ENCODE measurements at regions not wholly inside any gene's neighbourhood (a gene's known extent, or its start where the extent isn't known, plus 50 kb on each side); places are given as distances from the start of the nearest gene placed in this dataset.

DNA sequence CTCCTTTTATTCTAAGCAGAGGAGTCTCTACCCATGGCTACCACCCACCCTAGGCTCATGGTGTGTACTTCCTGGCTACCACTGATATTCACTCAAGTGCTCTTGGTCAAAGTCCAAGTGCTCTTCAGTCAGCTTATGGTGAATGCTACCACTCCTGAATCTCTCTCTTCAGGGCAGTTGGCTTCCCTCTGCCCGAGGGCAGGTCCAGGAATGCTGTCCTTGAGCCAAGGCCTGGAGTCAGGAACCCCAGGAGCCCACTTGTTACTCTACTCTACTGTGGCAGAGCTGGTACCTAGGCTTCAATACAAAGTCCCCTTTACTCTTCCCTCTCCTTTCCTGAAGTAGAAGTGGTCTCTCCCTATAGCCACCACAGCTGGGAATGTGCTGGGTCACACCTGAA is 226.0 kb downstream of the DIPK2A start:
- TF ChIP-seq, protein P1, sequence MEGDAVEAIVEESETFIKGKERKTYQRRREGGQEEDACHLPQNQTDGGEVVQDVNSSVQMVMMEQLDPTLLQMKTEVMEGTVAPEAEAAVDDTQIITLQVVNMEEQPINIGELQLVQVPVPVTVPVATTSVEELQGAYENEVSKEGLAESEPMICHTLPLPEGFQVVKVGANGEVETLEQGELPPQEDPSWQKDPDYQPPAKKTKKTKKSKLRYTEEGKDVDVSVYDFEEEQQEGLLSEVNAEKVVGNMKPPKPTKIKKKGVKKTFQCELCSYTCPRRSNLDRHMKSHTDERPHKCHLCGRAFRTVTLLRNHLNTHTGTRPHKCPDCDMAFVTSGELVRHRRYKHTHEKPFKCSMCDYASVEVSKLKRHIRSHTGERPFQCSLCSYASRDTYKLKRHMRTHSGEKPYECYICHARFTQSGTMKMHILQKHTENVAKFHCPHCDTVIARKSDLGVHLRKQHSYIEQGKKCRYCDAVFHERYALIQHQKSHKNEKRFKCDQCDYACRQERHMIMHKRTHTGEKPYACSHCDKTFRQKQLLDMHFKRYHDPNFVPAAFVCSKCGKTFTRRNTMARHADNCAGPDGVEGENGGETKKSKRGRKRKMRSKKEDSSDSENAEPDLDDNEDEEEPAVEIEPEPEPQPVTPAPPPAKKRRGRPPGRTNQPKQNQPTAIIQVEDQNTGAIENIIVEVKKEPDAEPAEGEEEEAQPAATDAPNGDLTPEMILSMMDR (conservative IDR thresholded peaks at IDR 0.05; ENCODE audit: control insufficient read depth, insufficient read depth, low read depth, low read length) = no peak
- DNase-seq (ENCODE audit: low read depth) = no peak
- H3K4me3 ChIP-seq (ENCODE audit: control insufficient read depth, low read depth, low read length) = no peak overlapping the region

DNA sequence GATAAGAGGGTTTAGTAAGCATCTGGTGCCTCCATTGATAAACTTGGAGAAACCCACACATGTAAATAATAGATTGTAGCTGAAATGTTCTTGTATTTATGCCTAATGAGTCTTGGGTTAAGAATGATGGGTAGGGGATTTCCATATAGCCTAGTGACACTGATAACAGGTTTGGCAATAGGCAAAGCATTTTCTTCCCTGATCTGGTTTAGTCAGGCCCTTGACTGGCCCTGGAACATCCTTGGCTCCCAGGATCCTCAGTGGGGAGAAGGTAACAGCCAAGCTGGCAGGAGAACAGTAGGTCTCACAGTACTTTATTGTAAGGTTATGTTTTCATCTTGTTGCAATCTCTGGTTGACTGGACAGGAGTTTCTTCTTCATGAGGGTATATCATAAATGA is 228.4 kb downstream of the DIPK2A start:
- DNase-seq (ENCODE audit: low read depth) = no peak
- H3K4me3 ChIP-seq (ENCODE audit: control insufficient read depth, low read depth, low read length) = no peak overlapping the region
- TF ChIP-seq, protein P1 (conservative IDR thresholded peaks at IDR 0.05; ENCODE audit: control insufficient read depth, insufficient read depth, low read depth, low read length) = no peak

DNA sequence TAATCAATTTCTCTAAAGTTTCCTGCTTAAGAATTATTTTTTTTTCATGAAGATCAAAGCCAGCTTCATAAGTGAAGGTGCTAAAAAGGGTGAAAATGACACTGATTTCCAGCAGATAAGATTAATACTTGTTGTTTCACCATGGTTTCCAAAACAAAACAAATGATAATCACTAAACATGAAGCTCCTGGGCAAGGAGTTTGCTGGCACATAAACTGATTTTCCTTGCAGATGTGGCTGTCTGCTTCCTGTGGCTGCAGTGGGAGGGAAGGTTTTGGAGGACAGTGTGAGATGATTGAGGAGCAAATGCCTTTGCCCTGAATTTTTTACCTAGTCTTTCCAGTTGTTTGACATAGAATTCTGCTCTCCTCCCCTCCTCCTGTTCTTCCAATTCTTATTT is 228.8 kb downstream of the DIPK2A start:
- TF ChIP-seq, protein P1 (conservative IDR thresholded peaks at IDR 0.05; ENCODE audit: control insufficient read depth, insufficient read depth, low read depth, low read length) = no peak
- H3K4me3 ChIP-seq (ENCODE audit: control insufficient read depth, low read depth, low read length) = no peak overlapping the region
- no peak for DNase-seq (ENCODE audit: low read depth)

DNA sequence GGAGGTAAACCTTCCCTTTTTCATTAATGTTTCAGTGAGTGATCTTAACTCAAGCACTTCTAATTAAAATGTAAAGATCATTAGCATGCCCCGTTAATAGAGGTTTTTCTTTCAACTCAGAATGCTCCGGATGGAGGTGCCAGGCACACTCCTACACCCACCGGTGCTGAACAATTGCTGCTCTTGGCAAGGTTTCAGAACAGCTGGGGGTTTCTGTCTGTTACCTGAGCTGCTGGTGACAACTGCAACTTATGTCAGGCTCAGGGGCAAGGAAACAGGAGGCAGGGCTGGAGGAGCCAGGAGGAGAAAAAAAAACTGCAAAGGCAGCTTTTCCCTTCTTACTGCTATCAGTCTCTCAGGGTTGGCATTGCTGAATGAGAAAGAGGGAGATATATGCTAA is 250.1 kb downstream of the DIPK2A start:
- H3K4me3 ChIP-seq (ENCODE audit: control insufficient read depth, low read depth, low read length) = no peak overlapping the region
- DNase-seq (ENCODE audit: low read depth) = no peak
- TF ChIP-seq, protein P1 (conservative IDR thresholded peaks at IDR 0.05; ENCODE audit: control insufficient read depth, insufficient read depth, low read depth, low read length) = no peak

DNA sequence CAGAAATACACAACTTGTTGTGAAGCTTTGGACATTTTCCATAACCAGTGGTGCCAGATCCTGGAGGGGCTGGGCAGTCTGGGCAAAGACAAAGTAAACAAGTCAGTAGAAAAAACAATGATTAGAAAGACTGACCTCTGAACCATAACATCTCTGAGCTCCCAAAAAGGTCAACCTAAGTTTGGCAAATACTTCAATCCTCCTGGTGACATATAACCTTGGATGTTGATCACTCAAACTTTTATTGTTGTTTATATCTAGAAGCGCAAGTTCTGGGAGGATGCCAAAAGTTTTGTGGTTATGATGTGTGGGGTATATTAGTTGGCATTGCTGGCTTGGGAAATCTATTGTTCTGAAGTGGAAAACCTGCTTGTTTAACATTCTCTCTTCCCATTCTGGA is 257.7 kb downstream of the DIPK2A start:
- TF ChIP-seq, protein P1 (conservative IDR thresholded peaks at IDR 0.05; ENCODE audit: control insufficient read depth, insufficient read depth, low read depth, low read length) = no peak
- H3K4me3 ChIP-seq (ENCODE audit: control insufficient read depth, low read depth, low read length) = no peak overlapping the region
- no peak for DNase-seq (ENCODE audit: low read depth)

DNA sequence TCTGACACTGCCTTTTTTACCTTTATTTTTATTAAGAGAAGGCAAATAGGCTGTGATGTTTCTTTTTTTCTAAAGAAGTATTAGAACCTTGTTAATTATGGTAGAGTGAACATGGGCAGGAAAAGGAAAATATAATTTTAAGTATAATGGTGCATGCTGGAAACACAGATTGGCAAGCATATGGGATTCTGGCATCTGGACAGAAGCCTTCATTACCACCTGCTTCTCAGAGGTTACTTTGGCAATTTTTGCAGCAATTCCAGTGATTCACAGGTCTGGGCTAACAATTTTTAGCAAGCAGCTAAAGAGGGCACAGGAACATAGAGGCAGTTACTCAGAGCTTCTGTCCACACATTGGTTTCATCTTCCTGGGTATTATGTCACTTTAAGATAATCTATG is 258.3 kb downstream of the DIPK2A start:
- peak; percentile 6 for DNase-seq (ENCODE audit: low read depth)
- H3K4me3 ChIP-seq (ENCODE audit: control insufficient read depth, low read depth, low read length) = no peak overlapping the region
- TF ChIP-seq, protein P1 (conservative IDR thresholded peaks at IDR 0.05; ENCODE audit: control insufficient read depth, insufficient read depth, low read depth, low read length) = no peak

DNA sequence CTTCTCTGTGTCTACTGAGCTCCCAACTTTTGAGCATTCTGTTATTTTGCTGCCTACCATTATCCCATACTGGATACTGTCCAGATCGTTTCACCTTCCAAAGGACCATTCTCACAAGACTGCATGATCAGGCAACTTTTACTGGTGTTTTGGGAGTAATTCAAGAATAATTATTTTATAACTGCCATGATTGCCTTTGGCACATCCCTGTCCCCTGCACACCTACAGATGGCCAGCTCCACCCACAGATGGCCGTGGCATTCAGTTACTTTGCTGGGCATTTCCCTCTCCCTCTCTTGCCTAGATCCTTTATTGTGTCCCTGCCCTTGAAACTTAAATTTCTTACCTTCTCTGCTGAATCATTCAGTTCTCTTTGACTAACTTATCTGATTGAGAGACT is 263.9 kb downstream of the DIPK2A start:
- TF ChIP-seq, protein P1 (conservative IDR thresholded peaks at IDR 0.05; ENCODE audit: control insufficient read depth, insufficient read depth, low read depth, low read length) = no peak

More for the DNA sequence above, 263.9 kb downstream of the DIPK2A start:
- H3K4me3 ChIP-seq (ENCODE audit: control insufficient read depth, low read depth, low read length) = no peak overlapping the region
- no peak for DNase-seq (ENCODE audit: low read depth)
